ENCODE measurements at regions not wholly inside any gene's neighbourhood (a gene's known extent, or its start where the extent isn't known, plus 50 kb on each side); places are given as distances from the start of the nearest gene placed in this dataset.

GRCh38 chr20:6411651-6412050 lies 288.8 kb upstream of the FERMT1 start:
- no peak for TF ChIP-seq CTCF (IDR thresholded peaks at IDR 0.05; ENCODE audit: low read depth, low read length)
- TF ChIP-seq EZH2phosphoT487 (IDR thresholded peaks at IDR 0.05; ENCODE audit: low read depth) = no peak
